Frontal cortex (tissue), 3 donors: ENCODE measurements at regions not wholly inside any gene's neighbourhood (a gene's known extent, or its start where the extent isn't known, plus 50 kb on each side); places are given as distances from the start of the nearest gene placed in this dataset.
"Not testable (repeated sequence)": the region's sequence is repeated elsewhere in the genome, so short reads cannot be mapped to it uniquely, and the experiment has no call there.

ENCODE experiments used
- DNase-seq, 2 donors: peaks; one replicate each; pipeline ENCODE4 v3.0.0; 2012; ENCODE audit warnings: low spot score in 2 of 2
- FAIRE-seq: peaks from 2 replicates; lab custom pipeline; 2012; peaks lifted over from hg19 to GRCh38; lab: Jason Lieb, UNC
- donor health status: control.
- donor health status: control.
- donor health status: control.

GRCh38 chr18:11392292-11392691 is 217.1 kb upstream of the SLC35G4 start:
- FAIRE-seq = no peak
- no peak for DNase-seq

DNA sequence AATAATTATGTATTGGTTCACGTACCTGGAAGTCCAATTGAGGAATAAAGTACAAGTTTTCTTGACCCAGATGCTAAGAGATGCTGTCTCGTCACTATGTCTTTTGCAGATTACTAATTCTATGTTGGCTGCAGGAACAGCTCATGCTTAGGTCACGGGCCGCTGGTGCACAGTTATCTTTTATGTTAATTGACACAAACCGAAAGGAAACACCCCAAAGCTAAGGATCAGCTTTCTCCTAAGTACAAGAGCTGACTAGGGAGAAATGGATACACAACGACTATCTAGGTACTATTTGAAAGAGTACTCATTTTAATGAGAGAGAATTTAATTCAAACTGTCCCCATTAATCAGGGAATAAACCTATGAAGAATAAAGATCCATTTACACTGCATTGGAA is 217.7 kb upstream of the SLC35G4 start:
- DNase-seq (no peak), FAIRE-seq (no peak)

GRCh38 chr18:11388755-11389680 is 220.4 kb upstream of the SLC35G4 start:
- DNase-seq (no peak), FAIRE-seq (no peak)

- no peak for FAIRE-seq
- no peak for DNase-seq
Observed at GRCh38 chr18:11387880-11388279, 221.5 kb upstream of the SLC35G4 start.

- FAIRE-seq = no peak
- no peak for DNase-seq
Observed at GRCh38 chr18:11383381-11383780, 226.0 kb upstream of the SLC35G4 start.

DNA sequence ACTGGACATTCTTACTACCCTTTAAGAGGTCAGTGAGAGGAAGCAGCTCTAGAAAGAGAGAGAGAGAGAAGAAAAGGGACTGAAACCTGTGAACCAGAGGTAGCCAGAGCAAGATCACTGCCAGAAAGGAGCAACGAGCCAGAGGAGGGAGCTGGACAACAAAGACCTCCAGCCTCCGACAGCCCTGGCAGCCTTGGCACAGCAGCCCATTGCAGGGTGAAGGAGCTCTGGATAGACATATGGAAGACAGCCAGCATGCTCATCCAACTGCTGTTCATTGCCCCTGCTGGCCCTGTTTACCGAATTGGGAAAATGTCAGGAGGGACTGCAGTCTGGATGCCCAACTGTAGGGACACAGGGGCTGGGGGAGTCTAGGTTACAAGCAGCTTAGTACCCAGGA is 228.4 kb upstream of the SLC35G4 start:
- no peak for FAIRE-seq
- DNase-seq = no peak

GRCh38 chr18:11379660-11380059 is 229.7 kb upstream of the SLC35G4 start:
- DNase-seq (no peak), FAIRE-seq (no peak)

GRCh38 chr18:11377766-11378540 is 228.6 kb upstream of the PIEZO2 start:
- DNase-seq = no peak
- no peak for FAIRE-seq

DNA sequence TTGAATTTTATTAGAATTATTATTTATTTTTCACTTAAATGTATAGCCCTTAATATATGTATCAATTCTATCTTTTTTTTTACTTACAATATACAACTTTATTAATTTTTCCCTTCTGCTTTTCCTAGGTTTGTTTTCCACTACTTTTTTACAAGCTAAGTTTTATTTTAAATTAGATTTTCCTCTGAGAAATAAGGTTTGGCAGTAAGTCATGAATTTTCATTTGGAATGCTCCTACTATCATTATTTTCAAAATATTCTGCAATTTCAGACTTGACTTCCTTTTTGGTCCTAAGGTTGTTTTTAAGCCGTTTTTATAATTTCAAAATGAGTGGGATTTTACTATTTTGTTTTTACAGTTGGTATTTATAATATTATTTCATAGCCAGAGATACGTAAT is 222.8 kb upstream of the PIEZO2 start:
- no peak for DNase-seq
- peak; percentile 64 for FAIRE-seq

DNA sequence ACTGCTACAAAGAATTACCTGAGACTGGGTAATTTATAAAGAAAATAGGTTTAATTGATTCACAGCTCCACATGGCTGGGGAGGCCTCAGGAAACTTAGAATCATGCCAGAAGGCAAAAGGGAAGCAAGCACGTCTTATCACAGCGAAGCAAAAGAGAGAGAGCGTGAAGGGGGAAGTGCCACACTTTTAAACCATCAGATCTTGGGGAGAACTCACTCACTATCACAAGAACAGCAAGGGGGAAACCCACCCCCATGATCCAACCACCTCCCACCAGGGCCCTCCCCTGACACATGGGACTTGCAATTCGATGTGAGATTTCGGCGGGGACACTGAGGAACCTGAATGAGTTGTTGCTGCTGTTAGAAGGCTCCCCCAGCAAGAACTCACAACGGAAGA is 220.2 kb upstream of the PIEZO2 start:
- DNase-seq = no peak
- no peak for FAIRE-seq

DNA sequence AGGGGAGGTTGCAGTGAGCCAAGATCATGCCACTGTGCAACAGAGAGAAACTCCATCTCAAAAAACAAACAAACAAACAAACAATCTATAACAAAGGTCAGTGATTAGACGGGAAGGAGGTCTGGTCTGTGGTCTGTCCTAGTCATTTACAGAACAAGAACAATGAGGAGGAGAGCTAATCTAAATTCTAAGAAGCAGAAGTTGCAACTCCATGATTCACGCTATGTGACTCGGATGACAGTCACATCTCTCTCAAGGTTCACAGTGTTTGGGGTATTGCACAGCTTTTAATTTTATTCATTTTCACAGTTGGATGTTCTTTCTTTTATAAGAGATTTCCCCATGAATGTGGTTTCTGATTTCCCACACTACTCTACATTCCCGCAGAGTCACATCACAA is 218.7 kb upstream of the PIEZO2 start:
- no peak for FAIRE-seq

DNA sequence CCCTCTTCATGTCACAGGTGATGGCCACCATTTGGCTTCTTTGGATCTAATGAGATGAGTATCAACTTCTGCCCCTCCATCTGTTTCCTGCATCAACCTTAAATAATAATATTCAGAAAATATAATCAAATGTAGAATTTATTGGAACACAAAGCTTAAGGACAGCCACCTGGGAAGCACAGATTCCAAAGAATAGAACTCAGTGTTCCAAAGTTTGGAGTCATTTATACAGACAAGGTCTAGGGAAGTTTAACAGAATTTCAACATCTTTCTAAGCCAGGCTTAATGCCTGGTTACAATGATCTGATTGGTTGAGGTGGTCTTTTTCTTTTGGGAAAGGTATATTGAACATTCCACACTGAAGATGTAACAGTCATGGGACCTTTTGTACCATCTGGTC is 218.0 kb upstream of the PIEZO2 start:
- DNase-seq (no peak), FAIRE-seq (no peak)

More for the DNA sequence above, 218.7 kb upstream of the PIEZO2 start:
- no peak for DNase-seq

GRCh38 chr18:11366410-11366809 is 217.0 kb upstream of the PIEZO2 start:
- DNase-seq = no peak
- FAIRE-seq = no peak

GRCh38 chr18:11362856-11363255 is 213.5 kb upstream of the PIEZO2 start:
- DNase-seq (no peak), FAIRE-seq (no peak)

- DNase-seq, FAIRE-seq: not testable (repeated sequence)
Observed at GRCh38 chr18:11361862-11362261, 212.5 kb upstream of the PIEZO2 start.

DNA sequence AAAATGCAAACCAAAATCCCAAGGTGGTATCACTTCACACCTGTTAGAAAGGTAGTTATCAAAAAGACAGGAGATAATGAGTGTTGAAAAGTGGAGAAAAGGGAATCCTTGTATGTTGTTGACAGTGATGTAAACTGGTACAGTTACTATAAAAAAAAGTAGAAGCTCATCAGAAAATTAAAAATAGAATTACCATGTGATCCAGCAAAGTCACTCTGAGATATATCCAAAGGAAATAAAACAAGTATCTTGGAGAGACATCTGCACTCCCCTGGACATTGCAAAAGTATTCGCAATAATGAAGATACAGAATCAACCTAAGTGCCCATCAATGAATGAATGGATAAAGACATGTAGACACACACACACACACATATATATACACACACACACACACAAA is 208.3 kb upstream of the PIEZO2 start:
- DNase-seq = no peak
- no peak for FAIRE-seq

- not testable (repeated sequence) for FAIRE-seq, DNase-seq
Observed at GRCh38 chr18:11344576-11344975, 195.2 kb upstream of the PIEZO2 start.

DNA sequence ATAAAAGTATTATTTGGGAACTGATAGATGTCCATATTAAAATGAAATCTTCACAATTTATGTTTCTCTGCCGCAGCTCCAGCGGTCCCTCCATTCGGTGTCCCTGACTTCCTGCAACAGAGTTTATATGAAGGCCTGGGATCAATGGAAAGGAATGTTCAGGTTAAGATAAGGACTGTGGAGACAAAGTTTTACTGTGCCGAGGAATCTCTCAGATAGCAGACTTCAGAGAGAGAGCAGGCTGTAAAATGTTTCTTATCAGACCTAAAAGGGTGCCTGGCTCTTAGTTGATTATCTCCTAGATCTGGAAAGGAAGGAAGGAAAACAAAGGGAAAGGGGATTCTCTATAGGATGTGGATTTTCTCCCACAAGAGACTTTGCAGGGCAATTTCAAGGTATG is 193.7 kb upstream of the PIEZO2 start:
- FAIRE-seq (no peak), DNase-seq (no peak)

GRCh38 chr18:11342115-11342514 is 192.7 kb upstream of the PIEZO2 start:
- not testable (repeated sequence) for DNase-seq, FAIRE-seq

DNA sequence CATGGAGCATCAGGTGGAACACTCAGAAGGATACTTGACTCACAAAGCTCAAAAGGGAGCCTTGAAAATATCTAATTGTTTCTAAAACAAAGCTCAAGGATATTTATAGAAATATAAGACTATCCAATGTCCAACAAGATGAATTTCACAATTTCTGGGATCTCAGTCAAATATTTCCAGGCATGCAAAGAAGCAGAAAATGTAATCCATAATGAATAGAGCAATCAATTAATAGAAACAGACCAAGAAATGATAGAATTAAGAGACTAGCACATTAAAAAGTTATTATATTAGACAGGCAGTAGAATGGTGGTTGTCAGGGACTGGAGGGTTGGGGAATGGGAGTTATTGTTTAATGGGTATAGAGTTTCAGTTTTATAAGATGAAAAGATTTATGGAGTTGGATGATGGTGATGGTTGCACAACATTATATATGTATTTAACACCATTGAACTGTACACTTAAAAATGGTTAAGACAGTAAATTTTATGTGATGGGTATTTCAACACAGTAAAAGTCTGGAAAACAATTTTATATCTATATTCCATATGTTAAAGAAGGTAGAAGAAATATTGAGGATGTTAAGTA is 189.9 kb upstream of the PIEZO2 start:
- FAIRE-seq (no peak), DNase-seq (no peak)

GRCh38 chr18:11336241-11336640 is 186.9 kb upstream of the PIEZO2 start:
- no peak for FAIRE-seq
- no peak for DNase-seq
